Epithelial cell of proximal tubule (primary cell): ENCODE measurements at regions not wholly inside any gene's neighbourhood (a gene's known extent, or its start where the extent isn't known, plus 50 kb on each side); places are given as distances from the start of the nearest gene placed in this dataset.
"Not testable (repeated sequence)": the region's sequence is repeated elsewhere in the genome, so short reads cannot be mapped to it uniquely, and the experiment has no call there.

Source experiments
- DNase-seq: peaks from one replicate; pipeline ENCODE4 v3.0.0-alpha.2; 2011; ENCODE audit warnings: low read depth
- H3K4me3 ChIP-seq: 2 replicates; pipeline ENCODE4 v1.5.1; 2011; ENCODE audit warnings: low read depth, mild to moderate bottlenecking, low read length
- TF ChIP-seq, protein P1 (sequence below): conservative IDR thresholded peaks from 2 replicates; pipeline ENCODE4 v1.5.1; 2012; ENCODE audit warnings: low read depth, mild to moderate bottlenecking, low read length

DNA sequence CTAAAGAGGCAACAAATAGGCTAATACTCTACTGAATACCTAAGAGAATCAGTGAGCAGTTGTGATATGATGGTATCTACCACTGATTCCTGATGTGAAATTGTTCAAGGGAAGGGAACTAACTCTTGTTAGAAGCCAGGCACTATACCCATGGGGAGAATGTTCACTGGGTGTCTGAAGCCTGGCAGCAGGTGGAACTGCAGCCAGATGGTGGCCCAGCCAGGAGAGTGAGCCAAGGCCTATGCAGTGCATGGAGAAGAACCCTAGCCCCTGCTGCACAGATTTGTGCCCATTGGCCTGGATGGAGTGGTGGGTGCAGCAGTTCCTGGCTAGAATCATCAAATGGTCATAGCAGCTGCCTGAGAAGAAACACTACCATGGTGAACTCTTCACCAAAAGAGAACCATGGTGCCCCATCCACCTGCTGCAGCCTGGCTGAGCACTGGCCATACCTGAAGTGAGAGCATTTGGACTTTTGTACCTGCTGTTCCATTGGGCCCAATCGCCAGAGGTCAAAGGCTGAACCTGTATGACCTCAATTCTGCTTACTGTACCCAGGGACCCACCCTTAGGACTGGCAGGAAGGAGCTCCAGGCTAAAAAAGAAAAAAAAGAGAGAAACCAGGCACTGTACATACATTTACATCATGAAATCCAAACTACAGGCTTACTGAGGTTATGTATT, 118.8 kb upstream of the IVNS1ABP start:
- DNase-seq: no peak
- TF ChIP-seq, protein P1, sequence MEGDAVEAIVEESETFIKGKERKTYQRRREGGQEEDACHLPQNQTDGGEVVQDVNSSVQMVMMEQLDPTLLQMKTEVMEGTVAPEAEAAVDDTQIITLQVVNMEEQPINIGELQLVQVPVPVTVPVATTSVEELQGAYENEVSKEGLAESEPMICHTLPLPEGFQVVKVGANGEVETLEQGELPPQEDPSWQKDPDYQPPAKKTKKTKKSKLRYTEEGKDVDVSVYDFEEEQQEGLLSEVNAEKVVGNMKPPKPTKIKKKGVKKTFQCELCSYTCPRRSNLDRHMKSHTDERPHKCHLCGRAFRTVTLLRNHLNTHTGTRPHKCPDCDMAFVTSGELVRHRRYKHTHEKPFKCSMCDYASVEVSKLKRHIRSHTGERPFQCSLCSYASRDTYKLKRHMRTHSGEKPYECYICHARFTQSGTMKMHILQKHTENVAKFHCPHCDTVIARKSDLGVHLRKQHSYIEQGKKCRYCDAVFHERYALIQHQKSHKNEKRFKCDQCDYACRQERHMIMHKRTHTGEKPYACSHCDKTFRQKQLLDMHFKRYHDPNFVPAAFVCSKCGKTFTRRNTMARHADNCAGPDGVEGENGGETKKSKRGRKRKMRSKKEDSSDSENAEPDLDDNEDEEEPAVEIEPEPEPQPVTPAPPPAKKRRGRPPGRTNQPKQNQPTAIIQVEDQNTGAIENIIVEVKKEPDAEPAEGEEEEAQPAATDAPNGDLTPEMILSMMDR: peak; percentile 12

DNA sequence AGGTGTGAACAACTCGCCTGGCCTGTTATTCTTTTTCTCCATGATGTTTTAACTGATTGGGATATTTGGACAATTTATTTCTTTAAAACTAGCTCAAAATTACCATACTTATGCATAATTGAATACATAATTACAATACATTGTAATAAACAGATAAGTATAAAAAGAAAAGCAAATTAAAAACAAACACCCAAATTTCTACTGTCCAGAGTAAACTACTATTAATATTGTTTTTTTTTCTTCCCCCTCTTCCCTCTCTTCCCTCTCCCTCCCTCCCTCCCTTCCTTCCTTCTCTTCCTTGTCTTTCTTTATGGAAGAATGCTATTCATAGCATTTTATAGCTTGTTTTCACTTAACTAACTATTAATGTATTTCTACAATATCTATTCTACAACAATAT, 117.7 kb upstream of the IVNS1ABP start:
- H3K4me3 ChIP-seq: no peak overlapping the region
- TF ChIP-seq, protein P1: no peak
- DNase-seq: no peak

More for the DNA sequence above, 118.8 kb upstream of the IVNS1ABP start:
- no peak overlapping the region for H3K4me3 ChIP-seq

DNA sequence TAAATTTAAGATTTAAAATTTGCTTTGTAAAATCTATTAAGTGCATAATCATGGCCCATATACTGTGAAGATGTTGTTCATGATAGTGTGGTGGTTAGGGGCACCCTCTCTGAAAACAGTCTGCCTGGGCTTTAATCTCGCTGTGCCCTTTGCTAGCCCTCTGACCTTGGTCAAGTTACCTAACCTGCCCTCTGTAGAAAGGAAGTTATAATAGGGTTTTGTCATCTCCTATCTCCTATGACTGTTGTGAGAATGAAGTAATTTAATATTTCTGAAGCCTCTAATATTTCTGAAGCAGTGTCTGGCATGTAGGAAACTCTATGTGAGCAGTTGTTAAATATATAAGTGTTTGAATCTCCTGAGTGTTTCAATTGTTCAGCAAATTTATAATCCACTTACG, 116.6 kb upstream of the IVNS1ABP start:
- TF ChIP-seq, protein P1: no peak
- DNase-seq: no peak
- no peak overlapping the region for H3K4me3 ChIP-seq

DNA sequence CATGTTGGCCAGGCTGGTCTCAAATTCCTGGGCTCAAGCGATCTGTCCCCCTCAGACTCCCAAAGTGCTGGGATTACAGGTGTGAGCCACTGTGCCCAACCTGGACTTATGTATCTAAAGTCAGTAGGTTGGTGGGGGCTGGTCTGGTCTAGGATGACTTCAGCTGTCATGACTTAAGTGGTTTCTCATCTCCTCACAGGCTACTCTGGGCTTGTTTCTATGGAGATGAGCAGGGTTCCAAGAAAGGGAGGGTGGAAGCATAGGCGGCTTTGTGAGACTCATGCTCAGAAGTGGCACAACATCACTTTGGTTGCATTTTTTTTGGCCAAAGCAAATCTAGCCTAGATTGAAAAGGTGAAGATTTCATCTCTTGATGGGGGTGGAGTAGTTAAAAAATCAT, 115.9 kb upstream of the IVNS1ABP start:
- H3K4me3 ChIP-seq: no peak overlapping the region
- no peak for DNase-seq
- TF ChIP-seq, protein P1: no peak

DNA sequence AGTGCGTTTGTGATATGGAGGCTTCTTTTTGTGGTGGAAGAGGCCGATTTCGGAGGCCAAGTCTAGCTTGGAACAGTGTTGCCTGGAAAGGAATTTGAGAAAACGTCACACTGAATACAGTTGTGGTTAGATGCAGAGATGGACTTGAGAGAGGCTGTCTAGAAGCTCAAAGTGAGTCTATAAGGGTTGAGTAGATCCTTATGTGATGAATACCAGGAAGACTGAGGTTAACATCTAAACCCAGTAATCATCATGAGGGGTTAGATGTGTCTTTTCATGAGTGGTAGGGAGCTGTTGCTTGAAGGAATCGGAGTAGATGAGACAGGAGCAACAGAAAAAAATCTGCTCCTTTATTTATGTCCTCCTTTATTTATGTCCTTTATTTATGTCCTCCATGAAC, 114.6 kb upstream of the IVNS1ABP start:
- no peak for DNase-seq
- TF ChIP-seq, protein P1: no peak
- no peak overlapping the region for H3K4me3 ChIP-seq

DNA sequence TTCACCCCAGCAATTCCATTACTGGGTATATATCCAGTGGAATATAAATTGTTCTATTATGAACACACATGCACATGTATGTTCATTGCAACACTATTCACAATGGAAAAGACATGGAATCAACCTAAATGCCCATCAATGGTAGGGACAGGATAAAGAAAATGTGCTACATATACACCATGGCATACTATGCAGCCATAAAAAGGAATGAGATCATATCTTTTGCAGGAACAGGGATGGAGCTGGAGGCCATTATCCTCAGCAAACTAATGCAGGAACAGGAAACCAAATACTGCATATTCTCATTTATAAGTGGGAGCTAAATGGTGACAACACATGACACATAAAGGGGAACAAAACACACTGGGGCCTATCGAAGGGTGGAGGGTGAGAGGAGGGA, 112.6 kb upstream of the IVNS1ABP start:
- DNase-seq, H3K4me3 ChIP-seq: not testable (repeated sequence)

DNA sequence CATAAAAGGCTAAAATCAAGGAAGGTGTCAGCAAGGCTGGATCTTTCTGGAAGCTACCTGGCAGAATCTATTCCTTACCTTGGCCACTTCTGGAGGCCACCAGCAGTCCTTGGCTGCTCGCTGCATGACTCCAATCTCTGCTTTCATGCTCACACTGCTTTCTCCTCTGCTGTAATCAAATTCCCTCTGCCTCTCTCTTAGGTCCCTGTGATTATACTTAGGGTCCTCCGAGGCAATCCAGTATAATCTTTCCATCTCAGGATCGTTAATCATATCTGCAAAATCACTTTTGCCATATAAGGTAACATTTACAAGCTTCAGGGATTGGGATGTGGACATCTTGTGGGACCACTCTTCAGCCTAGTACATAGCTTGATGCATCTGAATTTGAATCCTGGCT, 110.7 kb upstream of the IVNS1ABP start:
- no peak for DNase-seq
- TF ChIP-seq, protein P1: no peak
- H3K4me3 ChIP-seq: no peak overlapping the region
